Hematopoietic multipotent progenitor cell (in vitro differentiated cells): ENCODE measurements at regions not wholly inside any gene's neighbourhood (a gene's known extent, or its start where the extent isn't known, plus 50 kb on each side); places are given as distances from the start of the nearest gene placed in this dataset.

ENCODE experiments used
- DNase-seq, 3 donors: peaks; one replicate each; pipeline ENCODE4 v3.0.0-alpha.2; 2011 to 2015; ENCODE audit warnings: low read depth in 2 of 3, low spot score in 2 of 3

GRCh38 chr15:98257290-98257689 is 296.8 kb downstream of the ARRDC4 start:
- no peak for DNase-seq

GRCh38 chr15:98263787-98264186 is 303.3 kb downstream of the ARRDC4 start:
- no peak for DNase-seq

GRCh38 chr15:98266295-98266694 is 305.8 kb downstream of the ARRDC4 start:
- no peak for DNase-seq

GRCh38 chr15:98268163-98268562 is 307.7 kb downstream of the ARRDC4 start:
- no peak for DNase-seq

GRCh38 chr15:98272625-98273024 is 312.1 kb downstream of the ARRDC4 start:
- no peak for DNase-seq

- no peak for DNase-seq
Observed at GRCh38 chr15:98276018-98276417, 315.5 kb downstream of the ARRDC4 start.

- DNase-seq = no peak
Observed at GRCh38 chr15:98277602-98278001, 317.1 kb downstream of the ARRDC4 start.

- DNase-seq = no peak
Observed at GRCh38 chr15:98280284-98280975, 319.9 kb downstream of the ARRDC4 start.

- DNase-seq = no peak
Observed at GRCh38 chr15:98281130-98281529, 320.6 kb downstream of the ARRDC4 start.

- peak in 1 of 3 donors; percentile 41 for DNase-seq
Observed at GRCh38 chr15:98282656-98283332, 322.3 kb downstream of the ARRDC4 start.

GRCh38 chr15:98286200-98286599 is 325.7 kb downstream of the ARRDC4 start:
- no peak for DNase-seq

GRCh38 chr15:98286831-98287230 is 326.3 kb downstream of the ARRDC4 start:
- no peak for DNase-seq

- no peak for DNase-seq
Observed at GRCh38 chr15:98288091-98288590, 327.6 kb downstream of the ARRDC4 start.

GRCh38 chr15:98289747-98290146 is 329.2 kb downstream of the ARRDC4 start:
- DNase-seq = no peak

GRCh38 chr15:98292442-98293240 is 332.1 kb downstream of the ARRDC4 start:
- peak in 2 of 3 donors; percentile 29 to 46 for DNase-seq

- DNase-seq = no peak
Observed at GRCh38 chr15:98294126-98294525, 333.6 kb downstream of the ARRDC4 start.

GRCh38 chr15:98295101-98295759 is 334.7 kb downstream of the ARRDC4 start:
- DNase-seq = peak in 2 of 3 donors; percentile 15 to 61

GRCh38 chr15:98296653-98297052 is 336.1 kb downstream of the ARRDC4 start:
- no peak for DNase-seq

GRCh38 chr15:98304371-98304770 is 343.9 kb downstream of the ARRDC4 start:
- DNase-seq = no peak

- DNase-seq = no peak
Observed at GRCh38 chr15:98308117-98308516, 340.2 kb upstream of the IGF1R start.
